ENCODE measurements at regions not wholly inside any gene's neighbourhood (a gene's known extent, or its start where the extent isn't known, plus 50 kb on each side); places are given as distances from the start of the nearest gene placed in this dataset.

- no peak for DNase-seq
Observed at GRCh38 chr2:30055548-30055947, 91.3 kb upstream of the YPEL5 start.

DNA sequence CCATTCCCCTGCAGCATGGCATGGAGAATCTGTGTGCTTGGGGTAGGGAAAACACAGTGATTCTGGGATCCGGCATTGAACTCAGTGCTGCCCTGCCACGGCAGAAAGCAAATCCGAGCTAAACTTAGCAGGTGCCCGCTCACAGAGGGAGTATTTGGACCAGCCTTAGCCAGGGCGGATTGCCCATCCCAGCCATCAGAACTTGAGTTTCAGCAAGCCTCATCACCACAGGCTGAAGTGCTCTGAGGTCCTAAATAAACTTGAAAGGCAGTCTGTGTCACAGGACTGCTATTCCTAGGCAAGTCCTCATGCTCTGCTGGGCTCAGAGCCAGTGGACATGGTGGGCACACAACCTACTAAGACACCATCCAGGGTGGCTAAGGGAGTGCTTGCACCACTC lies 86.2 kb upstream of the YPEL5 start:
- no peak for DNase-seq

DNA sequence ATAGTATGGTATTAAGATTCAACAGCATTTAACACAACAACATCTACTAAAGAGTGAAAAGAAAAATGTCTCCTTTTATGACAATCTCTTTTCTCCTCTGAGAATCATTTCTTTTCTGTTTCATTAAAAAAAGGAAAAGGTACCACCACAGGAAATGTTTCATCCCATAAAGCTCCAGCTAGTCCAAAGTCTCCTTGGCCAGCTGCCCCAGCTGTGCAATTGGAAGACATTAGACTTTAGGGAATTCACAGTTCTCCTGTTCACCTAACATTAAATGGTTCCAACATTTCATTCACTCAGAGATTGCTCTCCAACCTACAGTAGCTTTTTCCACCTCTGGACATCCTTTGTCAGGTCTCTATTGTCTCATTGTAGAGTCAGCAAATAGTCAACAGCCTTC lies 78.7 kb upstream of the YPEL5 start:
- DNase-seq, result no peak

- peak; percentile 64 to 69 for DNase-seq
Observed at GRCh38 chr2:30072250-30072842, 74.5 kb upstream of the YPEL5 start.

GRCh38 chr2:30073523-30073922 lies 73.3 kb upstream of the YPEL5 start:
- DNase-seq, result no peak

- no peak for DNase-seq
Observed at GRCh38 chr2:30074023-30074422, 72.8 kb upstream of the YPEL5 start.

DNA sequence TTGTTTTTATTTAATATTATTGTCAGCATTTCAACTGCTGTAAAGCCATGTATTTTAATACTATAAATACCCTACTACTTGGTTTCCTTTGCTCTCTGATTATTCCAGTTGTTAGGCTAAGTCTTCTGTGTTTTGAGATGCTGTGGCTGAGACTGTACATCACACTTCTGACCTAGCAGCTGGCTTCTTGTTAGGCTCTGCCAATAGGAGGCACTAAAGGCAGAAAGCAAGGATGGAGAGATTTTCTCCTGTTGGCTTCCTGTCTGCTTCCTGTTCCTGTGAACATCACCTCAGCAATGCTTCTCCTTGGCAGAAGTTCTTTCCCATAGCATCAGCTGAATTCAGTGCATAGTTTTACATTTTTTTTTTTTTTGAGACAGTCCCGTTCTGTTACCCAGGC lies 68.3 kb upstream of the YPEL5 start:
- no peak for DNase-seq

- DNase-seq, result no peak
Observed at GRCh38 chr2:30084915-30085314, 61.9 kb upstream of the YPEL5 start.

GRCh38 chr2:30089171-30089570 lies 57.6 kb upstream of the YPEL5 start:
- DNase-seq, result no peak

GRCh38 chr2:30095402-30095801 lies 51.4 kb upstream of the YPEL5 start:
- no peak for DNase-seq

DNA sequence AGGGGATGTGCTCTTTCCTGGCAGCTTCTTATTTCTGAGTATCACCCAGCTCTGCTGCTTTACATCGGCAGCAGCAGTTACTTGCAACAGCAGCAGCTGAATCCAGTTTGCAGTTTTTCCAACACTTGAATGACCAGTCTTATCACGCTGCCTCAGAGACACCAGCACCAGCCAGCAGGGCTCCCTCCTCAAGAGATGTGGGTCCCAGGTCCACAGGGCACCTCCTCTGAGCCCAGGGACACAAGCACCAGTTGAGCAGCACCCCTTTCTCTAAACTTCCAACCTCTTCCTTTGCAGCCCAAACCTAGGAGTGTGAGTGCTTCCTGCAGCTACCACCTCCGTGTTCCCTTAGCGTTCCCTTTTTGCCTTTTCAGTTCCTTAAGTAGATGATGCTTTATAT lies 50.4 kb upstream of the YPEL5 start:
- DNase-seq, result no peak
